Brain pericyte (primary cell): ENCODE measurements at regions not wholly inside any gene's neighbourhood (a gene's known extent, or its start where the extent isn't known, plus 50 kb on each side); places are given as distances from the start of the nearest gene placed in this dataset.

Experiments used
- DNase-seq: peaks from one replicate; pipeline ENCODE4 v3.0.0-alpha.2; 2012; ENCODE audit warnings: low read depth, low spot score

DNA sequence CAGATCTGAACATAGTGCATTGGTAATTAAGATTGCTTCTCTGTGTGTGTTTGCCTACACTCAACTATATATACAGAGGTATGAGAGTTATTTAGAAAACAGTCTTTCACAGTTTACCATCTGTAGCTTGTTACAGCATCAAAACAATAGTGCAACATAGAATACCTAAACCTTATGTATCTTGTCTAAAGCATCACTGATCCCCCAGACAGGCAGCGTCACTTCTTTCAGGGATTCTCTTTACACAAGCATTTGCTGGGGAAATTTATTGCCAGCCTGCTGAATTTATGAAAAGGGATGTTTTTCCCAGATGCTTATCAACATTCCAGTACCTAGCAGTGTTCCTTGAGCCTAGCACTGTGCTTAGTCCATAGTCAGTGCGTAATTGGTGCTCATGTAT, 195.8 kb upstream of the COL8A1 start:
- DNase-seq: no peak

DNA sequence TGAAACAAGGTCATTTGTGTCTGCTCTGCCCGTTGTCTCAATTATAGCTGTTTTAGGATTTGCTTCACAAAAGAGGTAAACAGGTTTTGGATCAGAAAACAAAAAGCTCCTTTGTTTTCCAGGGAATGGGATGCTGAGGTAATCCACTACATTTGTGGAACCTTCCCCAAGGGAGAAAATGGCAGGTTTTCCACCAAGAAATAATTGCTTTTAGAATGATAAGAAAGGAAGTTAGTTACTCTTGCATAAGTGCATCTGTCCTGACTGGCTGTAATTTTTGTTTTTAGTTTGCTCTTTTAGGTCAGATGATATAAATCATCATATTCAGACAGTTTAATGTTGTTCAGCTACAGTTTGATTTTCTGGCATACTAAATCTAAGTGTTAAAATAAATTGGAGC, 198.5 kb upstream of the COL8A1 start:
- no peak for DNase-seq

DNA sequence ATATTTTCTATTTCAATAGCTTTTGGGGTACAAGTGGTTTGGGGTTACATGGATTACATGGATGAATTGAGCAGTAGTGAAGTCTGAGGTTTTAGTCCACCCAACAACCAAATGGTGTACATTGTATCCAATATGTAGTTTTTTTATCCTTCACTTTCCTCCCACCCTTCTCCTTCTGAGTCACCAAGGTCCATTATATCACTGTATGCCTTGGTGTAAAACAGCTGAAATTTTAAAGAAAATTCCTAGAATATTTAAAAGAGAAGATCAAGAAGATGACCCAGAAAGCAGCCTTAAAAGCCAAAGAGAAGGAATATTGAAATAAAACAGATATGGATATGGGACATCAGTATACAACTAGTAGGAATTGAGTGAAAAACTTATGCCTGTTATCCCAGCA, 204.2 kb upstream of the COL8A1 start:
- no peak for DNase-seq

DNA sequence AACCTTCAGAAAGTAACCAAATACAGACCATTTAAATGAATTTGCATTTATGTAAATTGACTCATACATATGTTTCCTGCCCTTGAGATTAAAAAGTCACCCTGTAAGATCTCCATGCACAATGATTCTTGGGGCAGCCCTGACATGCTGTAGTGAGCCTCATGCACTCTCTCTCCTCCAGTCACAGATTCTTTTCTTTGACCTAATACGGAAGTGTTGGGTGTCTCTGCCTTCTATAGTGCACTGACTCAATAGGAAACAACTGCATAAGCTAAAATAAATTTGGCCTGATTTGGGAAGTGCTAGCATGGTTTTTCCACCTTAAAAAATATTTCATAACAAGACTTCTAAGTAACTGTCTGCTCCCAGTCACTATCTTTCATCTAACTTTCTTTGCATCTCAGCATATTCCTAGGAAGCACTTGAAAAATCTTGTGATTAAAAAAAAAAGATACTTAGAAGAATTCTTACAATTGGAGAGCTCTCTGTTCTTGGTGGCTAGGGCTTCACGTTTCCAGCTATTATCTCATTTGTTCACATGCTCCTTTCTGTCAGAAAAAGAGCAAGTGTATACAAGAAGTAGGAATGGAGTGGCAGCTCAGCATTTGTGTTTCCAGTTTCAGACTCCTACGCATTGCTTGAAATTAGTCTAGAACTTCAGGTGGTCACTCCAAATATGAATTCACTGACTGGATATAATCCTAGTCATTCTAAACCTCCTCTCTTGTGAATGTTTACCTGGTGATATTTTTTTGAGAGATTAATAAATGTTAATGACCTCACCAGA, 207.9 kb upstream of the COL8A1 start:
- DNase-seq: no peak

DNA sequence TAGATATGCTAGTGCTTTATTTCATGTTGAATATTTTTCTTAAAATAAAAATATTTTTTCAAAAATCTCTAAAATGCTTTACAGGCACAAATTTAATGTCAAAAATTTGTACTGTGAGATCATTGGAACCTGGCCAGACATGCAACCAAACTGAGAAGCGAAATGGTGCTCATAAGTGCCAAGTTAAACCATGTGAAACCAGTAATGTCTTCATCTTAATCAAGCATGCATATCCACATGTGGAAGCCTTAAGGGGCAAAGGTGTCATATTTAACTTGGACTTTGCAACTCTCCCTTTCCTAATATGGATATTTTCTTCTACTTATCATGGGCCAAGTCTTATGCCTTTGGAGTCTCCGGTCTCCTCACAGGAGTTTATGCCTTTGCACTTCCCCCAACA, 208.9 kb upstream of the COL8A1 start:
- no peak for DNase-seq

DNA sequence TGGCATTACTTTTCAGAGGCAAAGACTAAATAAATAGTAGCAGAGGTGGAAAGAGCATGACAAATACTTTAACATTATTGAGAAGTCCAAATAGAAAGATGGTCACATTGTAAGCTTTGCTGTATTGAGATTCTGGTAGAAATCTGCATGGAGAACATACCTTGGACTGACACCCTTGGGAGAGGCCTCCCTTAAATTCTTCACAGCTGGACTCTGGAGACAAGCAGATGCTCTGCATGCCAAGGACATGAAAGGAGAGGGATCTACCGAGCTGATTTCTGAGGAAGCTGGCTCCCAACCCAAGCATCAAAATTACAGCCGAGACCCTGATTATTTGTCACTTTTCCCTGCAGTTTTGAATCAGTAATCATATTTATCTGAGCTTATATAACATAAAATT, 212.5 kb upstream of the COL8A1 start:
- DNase-seq: no peak

DNA sequence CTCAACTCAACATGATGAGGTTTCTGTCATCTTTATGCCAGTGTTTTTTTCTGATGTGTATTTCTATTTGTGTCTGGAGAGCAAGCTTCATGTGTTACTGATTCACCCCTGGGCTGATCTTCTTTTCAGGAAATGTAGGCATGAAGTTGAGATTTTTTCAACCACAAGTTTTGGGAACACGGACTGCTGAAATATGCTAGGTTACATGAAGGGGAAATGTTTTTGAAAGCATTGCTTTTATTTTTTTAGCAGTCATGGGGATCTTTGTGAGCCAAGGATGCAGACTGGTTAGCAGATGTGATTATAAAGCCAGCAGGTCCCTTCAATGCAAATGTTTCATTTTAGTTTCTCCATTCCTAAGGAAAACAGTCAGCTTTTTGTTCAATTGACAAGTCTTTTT, 219.3 kb upstream of the COL8A1 start:
- no peak for DNase-seq

DNA sequence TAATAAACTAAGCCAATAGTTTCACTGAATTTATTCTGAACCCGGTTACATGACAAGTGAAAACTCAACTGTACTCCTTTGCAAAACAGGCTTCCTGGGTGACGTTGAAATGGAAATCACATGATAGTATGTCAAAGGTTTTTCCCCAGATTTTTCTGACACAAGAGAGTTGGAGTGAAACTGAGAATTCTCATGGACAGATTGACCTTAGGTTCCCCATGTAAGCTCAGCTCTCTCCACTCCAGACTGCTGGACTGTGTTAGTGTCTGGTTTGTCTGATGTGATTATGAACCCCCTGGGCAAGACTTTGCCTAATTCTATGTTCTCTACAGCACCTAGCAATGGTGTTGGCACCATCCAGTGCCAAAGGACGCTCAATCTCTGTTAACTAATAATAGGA, 219.7 kb upstream of the COL8A1 start:
- no peak for DNase-seq

DNA sequence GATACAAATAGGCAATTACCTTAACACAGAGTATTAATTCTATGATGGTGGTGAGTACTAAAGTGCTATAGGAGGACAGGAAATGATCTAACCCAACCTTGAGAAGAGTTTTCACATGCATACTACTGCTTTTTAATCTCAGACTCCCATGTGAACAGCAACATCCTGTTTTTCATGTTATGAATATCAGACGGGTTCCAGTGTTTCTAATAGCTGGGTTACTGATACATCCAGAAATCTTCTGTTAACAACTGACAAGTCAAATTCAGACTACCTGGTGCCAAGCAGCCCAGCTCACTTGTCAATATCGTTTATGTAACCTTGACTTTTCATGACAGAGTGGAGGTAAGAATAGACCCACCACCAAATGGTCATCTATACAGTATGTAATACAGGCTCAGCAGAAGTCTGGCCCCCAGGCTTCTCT, 220.2 kb upstream of the COL8A1 start:
- no peak for DNase-seq

DNA sequence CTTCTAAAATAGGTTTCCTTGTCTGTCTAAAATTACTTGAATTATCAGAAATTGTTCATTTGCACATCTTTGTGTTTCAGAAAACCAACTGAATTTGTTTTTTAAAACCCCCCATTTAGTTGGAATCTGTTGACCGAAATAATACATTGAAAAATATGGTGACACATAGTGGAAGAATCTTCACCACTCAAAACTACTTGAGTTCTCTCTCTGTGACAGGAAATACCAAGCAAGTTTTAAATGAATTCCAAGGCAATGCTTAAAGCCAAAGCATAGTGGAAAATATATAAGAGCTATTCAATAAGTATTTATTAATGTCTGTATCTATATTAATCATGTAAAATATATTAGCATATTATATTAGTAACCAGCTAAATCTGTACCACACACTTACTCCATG, 224.9 kb upstream of the COL8A1 start:
- no peak for DNase-seq

DNA sequence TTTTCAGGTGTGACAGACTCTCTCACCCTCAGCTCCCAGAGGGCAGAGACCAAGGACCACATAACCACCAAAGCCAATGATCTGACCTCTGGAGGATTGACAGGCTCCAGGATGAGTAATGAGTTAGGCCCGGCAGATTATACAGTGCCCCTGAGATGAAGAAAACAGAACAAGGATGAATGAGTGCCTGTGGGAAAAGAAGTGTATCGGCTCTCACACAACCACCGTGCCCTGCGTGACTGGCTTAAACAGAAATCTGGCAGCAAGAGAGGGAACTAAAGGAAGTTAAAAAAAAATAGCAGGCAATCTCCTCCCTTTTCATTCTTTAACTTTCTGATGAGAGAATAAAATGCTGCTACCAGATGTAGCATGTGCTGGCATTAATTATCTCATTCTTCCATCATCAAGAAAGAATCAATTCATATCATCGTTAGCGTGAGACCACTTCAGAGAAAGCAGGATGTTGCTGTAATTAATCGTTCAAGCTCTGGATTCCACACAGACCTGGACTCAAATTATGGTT, 227.5 kb upstream of the COL8A1 start:
- DNase-seq: peak; percentile 88

DNA sequence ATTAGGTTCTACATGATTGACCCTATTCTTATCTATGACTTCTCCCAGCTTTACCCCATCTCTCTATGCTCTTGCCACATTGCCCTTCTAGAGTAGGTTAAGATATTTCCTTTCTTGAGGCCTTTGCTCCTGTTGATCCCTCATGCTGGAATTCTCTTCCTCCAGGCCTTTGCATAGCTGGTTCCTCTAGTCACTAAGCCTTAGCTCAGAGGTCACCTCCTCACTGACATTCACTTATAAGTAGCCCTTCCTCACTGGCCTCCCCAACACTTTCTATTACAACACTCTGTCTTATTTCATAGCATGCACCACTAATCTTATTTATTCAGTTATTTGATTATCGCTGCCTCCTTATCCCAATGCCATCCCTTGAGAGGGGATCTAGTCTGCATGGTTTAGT, 228.4 kb upstream of the COL8A1 start:
- no peak for DNase-seq

DNA sequence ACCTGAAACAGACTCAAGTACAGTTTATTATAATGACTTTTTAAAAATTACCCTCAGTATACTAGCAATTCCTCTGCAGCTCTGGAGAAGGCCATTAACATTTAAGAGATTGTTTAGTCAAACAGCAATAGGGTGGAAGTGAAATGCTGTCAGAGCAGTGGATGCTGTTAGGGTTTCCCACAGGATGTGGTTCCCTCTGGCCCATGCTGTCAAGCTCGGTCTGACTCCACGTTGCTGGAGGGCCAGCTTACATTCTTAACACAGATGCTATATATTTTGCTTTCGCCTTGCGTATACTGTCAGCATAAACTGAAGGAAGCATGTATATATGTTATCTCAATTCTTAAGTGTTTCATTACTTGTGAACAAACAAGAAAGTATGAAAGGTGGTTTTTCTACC, 231.1 kb upstream of the COL8A1 start:
- no peak for DNase-seq

DNA sequence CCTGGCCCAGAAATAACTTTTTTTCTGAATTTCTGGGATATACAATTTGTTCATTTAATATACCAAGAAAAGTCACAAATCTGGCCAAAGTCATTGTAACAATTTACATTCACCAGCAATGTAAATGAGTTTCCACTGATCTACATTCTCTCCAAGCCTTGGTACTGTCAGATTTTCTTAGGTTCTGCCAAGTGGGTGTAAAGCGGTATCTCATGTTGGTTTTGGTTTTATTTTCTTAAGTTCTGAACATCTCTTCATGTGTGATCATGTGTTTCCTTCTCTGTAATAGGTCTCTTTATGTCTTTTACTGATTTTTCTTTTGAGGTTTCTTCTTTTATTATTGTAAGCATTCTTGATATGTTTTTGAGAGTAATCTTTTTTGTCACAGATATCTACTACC, 235.6 kb upstream of the COL8A1 start:
- DNase-seq: no peak

DNA sequence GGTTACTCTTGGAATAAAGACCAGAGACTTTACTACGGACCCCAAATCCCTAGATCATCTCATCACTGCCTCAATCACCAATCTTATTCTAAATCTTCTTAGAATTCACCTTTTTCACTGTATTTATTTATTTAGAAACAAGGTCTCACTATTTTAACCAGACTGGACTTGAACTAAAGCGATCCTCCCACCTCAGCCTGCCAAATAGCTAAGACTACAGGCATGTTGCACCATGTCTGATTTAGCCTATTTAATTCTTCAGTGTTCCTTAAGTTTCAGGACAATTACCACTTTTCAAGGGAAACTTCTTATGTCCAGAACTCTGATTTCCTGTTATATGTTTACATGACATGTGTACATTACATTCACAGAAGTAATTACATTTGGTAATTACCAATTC, 238.0 kb upstream of the COL8A1 start:
- DNase-seq: no peak

DNA sequence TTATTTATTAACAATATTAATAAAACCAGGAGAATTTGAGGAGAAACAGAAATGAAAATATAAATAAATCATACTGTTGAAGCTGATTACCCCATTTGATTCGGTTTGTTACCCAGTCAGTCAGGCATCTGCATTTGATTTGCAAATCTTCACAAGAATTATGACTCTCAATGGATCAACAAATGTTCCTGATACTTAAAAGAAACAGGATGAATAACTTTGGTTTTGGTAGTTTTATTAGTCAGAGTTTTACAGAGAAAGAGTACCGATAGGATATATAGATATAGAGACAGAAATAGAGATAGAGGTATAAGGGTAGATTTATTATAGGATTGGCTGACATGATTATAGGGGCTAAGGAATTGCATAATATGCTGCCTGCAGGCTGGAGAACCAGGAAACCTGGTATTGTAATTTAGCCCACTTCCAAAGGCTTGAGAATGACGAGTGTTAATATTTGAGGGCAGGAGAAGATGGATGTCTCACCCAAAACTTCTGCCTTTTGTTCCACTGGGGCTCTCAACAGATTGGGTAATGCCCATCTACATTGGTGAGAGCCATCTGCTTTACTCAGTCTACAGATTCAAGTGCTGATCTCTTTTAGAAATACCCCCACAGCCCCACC, 241.6 kb upstream of the COL8A1 start:
- DNase-seq: no peak

DNA sequence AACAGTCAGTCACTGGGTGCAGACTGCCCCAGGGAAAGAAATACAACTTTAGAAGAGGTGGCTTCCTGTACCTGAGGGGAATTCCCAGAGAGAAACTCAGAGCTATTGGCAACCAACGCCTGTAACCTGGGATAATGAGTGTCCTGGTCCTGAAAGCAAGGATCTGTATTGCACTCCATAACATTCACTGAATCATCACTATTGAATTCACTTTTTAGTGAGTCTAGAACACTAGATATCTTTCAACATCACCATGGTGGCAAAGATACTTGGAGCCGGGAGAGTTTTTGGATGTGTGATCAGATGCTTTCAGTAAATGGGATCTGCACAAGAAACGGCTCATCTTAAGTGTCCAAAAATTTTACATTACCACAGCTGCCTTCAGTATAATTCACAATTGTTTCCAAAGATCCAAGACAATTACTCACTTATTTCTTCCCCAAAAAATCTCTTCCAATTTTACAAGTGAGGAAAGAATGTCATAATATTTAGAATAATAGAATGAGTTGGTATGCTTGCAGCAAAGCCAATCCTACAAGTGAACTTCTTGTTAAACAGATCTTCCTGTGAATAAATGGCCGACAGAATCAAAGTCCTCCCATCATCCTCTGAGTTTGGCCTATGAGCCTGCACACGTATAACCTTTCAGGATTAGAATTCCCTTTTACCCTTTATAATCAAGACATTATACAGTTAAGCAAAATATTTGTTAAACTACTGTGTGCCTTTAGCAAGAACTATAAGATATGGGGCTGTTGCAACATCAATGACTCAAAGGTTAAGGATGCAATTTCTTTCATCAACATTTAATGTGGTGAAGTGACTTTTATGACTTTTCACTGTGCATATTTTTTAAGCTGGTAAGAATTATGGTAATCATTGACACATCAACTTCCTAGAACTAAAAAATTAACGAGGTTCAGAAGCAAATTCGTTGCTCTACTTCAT, 243.3 kb upstream of the COL8A1 start:
- peak; percentile 13 for DNase-seq

DNA sequence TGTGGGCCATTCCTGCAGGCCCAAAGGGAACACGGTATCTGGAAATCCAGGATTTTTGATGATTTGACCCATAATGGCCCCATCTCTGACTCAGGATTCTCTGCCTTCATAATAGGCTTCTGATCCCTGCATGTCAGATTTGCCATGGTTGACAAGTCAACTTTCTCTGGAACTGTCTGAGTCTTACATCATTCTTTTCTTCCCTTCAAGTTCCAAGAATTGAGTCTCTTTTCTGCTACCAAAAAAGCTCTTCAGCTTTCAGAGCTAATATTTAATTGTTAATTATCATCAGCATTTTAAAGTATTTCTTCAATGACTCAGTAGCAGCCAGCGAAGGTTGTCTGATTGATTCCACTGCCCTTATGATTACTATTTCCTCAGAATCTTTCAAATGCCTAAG, 244.4 kb upstream of the COL8A1 start:
- no peak for DNase-seq

DNA sequence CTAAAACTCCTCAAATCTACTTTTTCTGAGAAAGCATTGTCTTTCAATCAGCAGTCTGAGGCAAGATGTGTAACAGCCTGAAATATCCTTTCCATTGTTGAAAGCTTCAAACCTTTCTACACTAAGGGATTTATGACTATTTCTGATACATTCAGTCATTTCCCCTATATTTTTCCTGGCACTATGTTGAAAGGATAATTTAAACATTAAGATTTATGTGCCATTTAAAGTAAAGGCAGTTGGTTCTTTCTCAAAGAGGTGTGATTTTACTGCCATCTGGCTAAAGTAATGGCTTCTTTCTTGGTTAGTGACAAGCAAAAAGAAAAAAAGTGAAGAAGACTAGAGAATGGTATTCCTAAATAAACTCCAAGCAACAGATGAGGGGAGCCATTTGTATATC, 249.6 kb upstream of the COL8A1 start:
- no peak for DNase-seq

DNA sequence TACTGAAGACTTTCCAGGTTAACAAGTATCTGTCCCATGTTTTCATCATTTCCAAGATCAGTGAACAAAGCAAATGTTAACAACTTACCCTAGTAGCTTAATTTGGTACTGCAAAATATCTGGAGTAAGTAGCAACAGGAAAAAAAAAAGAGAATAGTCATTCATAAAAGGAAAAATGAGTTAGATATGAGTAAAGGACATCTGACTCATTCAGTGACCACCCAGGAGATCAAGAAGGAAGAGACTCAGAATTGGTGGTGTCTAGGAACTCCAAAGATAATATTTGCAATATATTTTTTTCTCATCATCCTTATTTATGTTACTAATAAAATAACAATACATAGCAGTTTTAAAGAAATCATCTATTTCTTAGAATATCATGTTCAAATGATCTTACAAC, 253.8 kb upstream of the COL8A1 start:
- peak; percentile 50 for DNase-seq

DNA sequence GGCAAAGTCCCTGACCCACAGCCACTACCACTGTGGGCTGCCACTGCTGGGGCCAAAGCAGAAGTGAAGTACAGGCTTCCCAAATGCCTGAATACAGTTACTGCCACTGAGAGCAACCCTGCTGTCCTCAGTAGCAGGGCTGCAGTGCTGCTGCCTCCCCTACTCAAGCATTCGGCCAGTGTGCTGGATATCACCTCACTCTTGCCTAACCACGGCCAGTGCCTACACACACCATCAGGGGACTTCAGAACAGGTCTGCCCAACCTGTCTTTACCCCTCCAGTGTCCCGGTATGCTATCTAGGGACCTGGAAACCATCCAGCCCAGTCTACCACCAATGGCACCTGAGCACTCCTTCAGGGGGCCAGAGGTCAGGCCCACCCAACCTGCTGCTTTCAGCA, 261.5 kb upstream of the COL8A1 start:
- DNase-seq: no peak

DNA sequence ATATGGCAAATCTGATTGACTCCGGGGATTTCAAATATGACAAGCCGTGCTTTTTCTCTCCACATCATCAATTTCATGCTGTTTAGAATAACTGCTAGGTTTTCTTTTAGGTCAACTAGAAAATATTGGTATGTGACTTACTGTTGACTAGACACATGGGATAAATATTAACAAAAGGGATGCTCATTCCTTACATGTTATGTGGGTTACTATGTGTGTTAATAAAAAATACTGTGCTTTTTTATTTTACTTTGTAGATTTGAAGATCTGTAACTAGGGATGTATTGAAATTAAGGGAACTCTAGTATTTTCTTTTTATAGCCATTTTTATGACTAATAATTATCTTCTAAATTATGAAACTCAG, 264.6 kb upstream of the COL8A1 start:
- DNase-seq: no peak
